Mucosa of rectum (tissue), 2 donors: ENCODE measurements at regions not wholly inside any gene's neighbourhood (a gene's known extent, or its start where the extent isn't known, plus 50 kb on each side); places are given as distances from the start of the nearest gene placed in this dataset.

Experiments used
- H3K27ac ChIP-seq, 2 donors: one replicate each; pipeline ENCODE4 v1.7.0; 2013; ENCODE audit warnings: inconsistent platforms in 2 of 2, low read depth in 2 of 2, low read length in 2 of 2
- H3K27me3 ChIP-seq, 2 donors: one replicate each; pipeline ENCODE4 v1.7.0; 2013; ENCODE audit warnings: low read length in 2 of 2; ENCODE audit not compliant: control insufficient read depth in 2 of 2, insufficient read depth in 2 of 2
- H3K36me3 ChIP-seq, 2 donors: one replicate each; pipeline ENCODE4 v1.7.0; 2013; ENCODE audit warnings: low read length in 2 of 2; ENCODE audit not compliant: control insufficient read depth in 2 of 2, insufficient read depth in 2 of 2
- H3K4me1 ChIP-seq, 2 donors: one replicate each; pipeline ENCODE4 v1.7.0; 2013; ENCODE audit warnings: low read length in 2 of 2, mild to moderate bottlenecking in 1 of 2; ENCODE audit not compliant: control insufficient read depth in 2 of 2, insufficient read depth in 2 of 2
- H3K4me3 ChIP-seq, 2 donors: one replicate each; pipeline ENCODE4 v1.7.0; 2013; ENCODE audit warnings: low read length in 2 of 2
- H3K9ac ChIP-seq, 2 donors: one replicate each; pipeline ENCODE4 v1.7.0; 2013; ENCODE audit warnings: low read length in 2 of 2, low read depth in 1 of 2, mild to moderate bottlenecking in 1 of 2
- H3K9me3 ChIP-seq, 2 donors: one replicate each; pipeline ENCODE4 v1.7.0; 2013; ENCODE audit warnings: low read length in 2 of 2; ENCODE audit not compliant: control insufficient read depth in 2 of 2
- donor health status: healthy.
- donor health status: Normal muscosa, but diverticular disease.

DNA sequence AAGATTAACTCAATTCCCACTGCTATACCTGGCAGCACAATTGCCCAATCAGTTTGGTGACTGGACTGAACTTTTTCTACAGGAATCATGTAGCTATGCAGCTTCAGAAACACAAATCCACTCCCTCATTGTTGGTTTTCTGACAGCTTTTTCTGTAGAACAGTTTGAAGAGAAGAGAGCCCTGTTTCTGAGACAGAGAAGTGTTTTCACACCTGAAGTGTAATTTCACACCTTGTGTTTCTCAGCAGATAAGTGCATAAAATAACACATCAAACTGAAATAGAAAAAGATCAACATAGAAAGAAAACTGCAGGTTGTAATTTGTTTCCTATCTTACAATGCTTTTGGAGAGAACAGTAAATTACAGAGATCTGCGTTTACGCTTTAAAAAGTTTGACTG lies 335.6 kb downstream of the SNAPC1 start:
- no peaks in the 10 kb centered on the region for H3K9me3 ChIP-seq
- H3K36me3 ChIP-seq, result no peaks in the 10 kb centered on the region
- H3K27ac ChIP-seq, result no peak overlapping the region
- H3K4me1 ChIP-seq, result no peaks in the 10 kb centered on the region
- no peaks in the 10 kb centered on the region for H3K27me3 ChIP-seq
- no peak overlapping the region for H3K4me3 ChIP-seq
- no peak overlapping the region for H3K9ac ChIP-seq

- no peak overlapping the region for H3K9ac ChIP-seq
- H3K36me3 ChIP-seq, result no peaks in the 10 kb centered on the region
- no peak overlapping the region for H3K4me3 ChIP-seq
- H3K9me3 ChIP-seq, result no peaks in the 10 kb centered on the region
- H3K27me3 ChIP-seq, result no peaks in the 10 kb centered on the region
- no peak overlapping the region for H3K27ac ChIP-seq
- H3K4me1 ChIP-seq, result no peaks in the 10 kb centered on the region
Measured at GRCh38 chr14:62098357-62098756, 336.1 kb downstream of the SNAPC1 start.

GRCh38 chr14:62099091-62099490 lies 336.9 kb downstream of the SNAPC1 start:
- H3K27ac ChIP-seq, result no peak overlapping the region

DNA sequence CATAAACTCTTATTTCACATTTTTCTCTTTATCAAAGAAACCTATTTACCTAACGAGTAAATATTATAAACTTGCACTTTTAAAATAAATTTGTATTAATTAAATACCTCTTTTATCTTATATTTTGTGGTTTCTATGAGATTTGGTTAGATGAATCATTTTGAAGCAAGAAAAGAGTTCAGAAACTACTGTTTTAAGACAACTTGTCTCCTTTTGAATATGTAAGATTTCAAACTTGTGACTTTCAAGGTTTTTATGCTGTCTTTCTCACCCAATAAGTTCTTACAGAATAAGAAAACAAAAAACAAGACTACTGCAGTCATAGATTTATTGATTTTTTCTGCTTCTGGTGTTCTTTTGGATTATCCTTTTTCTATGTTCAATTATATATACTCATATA lies 339.0 kb downstream of the SNAPC1 start:
- Histone ChIP-seq H3K9me3 (no peaks in the 10 kb centered on the region), H3K36me3 (no peaks in the 10 kb centered on the region), H3K27me3 (no peaks in the 10 kb centered on the region), H3K27ac (no peak overlapping the region), H3K4me1 (no peaks in the 10 kb centered on the region), H3K4me3 (no peak overlapping the region), H3K9ac (no peak overlapping the region)

More at GRCh38 chr14:62099091-62099490, 336.9 kb downstream of the SNAPC1 start:
- H3K27me3 ChIP-seq, result no peaks in the 10 kb centered on the region
- H3K9ac ChIP-seq, result no peak overlapping the region
- H3K4me1 ChIP-seq, result no peaks in the 10 kb centered on the region
- no peaks in the 10 kb centered on the region for H3K9me3 ChIP-seq
- no peaks in the 10 kb centered on the region for H3K36me3 ChIP-seq
- no peak overlapping the region for H3K4me3 ChIP-seq

DNA sequence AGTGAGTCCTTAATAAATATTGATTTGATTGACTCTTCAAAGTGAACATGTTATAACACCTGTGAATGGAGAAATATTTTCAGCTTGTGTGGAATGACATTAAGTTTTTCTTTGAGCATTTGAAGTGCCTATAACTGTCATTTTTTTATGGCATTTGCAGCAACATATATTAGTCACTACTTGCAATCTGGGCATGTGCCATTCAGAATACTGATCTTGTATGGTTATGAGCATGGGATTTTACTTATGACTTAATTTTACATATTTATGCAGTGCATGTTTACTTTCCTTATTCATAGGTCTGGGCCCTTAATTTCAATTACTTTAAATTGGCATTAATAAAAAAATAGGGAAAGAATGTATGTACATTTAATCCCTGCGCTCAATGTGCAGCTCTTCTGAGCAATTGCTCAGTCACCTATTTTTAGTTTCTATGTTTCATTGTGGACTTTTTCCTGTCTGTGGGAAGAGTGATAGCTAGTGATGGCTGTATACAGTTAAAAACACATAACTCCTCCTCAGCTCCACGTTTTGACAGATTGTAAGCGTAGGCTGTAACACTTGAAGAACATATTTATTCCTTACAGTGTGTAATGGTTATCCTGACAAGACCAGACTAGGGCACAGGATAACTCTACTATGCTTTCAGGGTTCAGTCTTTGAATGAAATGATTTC lies 339.6 kb downstream of the SNAPC1 start:
- no peaks in the 10 kb centered on the region for H3K4me1 ChIP-seq
- H3K4me3 ChIP-seq, result no peak overlapping the region
- H3K27me3 ChIP-seq, result no peaks in the 10 kb centered on the region
- no peak overlapping the region for H3K27ac ChIP-seq
- H3K9me3 ChIP-seq, result no peaks in the 10 kb centered on the region
- H3K36me3 ChIP-seq, result no peaks in the 10 kb centered on the region
- no peak overlapping the region for H3K9ac ChIP-seq

GRCh38 chr14:62102349-62102725 lies 340.1 kb downstream of the SNAPC1 start:
- no peaks in the 10 kb centered on the region for H3K36me3 ChIP-seq
- no peak overlapping the region for H3K9ac ChIP-seq
- H3K4me3 ChIP-seq, result no peak overlapping the region
- no peaks in the 10 kb centered on the region for H3K4me1 ChIP-seq
- H3K27ac ChIP-seq, result no peak overlapping the region
- no peaks in the 10 kb centered on the region for H3K9me3 ChIP-seq
- no peaks in the 10 kb centered on the region for H3K27me3 ChIP-seq

DNA sequence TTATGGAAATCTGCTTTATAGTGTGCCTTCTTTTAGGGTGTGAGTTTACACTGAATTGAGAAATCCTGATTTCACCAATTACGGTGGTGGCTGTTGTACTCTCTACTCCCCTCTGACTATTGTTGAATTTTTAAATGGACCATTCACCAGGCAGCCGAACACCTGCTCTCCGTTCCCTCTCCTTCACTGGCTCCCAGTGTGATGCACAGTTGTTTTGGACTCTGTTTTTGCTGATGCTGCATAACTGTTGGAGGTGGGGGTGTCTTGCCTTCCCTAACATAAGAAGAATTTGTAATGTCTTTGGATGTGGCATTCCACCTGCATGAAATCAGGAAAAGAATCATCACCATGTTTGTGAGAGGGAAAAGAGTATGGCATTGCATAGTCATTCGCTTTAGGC lies 341.2 kb downstream of the SNAPC1 start:
- no peak overlapping the region for H3K9ac ChIP-seq
- H3K4me1 ChIP-seq, result no peaks in the 10 kb centered on the region
- no peak overlapping the region for H3K27ac ChIP-seq
- H3K4me3 ChIP-seq, result no peak overlapping the region
- H3K27me3 ChIP-seq, result no peaks in the 10 kb centered on the region
- no peaks in the 10 kb centered on the region for H3K9me3 ChIP-seq
- no peaks in the 10 kb centered on the region for H3K36me3 ChIP-seq

GRCh38 chr14:62110941-62111340 lies 348.7 kb downstream of the SNAPC1 start:
- H3K9ac ChIP-seq, result no peak overlapping the region
- H3K9me3 ChIP-seq, result no peaks in the 10 kb centered on the region
- no peaks in the 10 kb centered on the region for H3K36me3 ChIP-seq
- H3K4me3 ChIP-seq, result no peak overlapping the region
- no peaks in the 10 kb centered on the region for H3K4me1 ChIP-seq
- peaks cover 0 to 5% of the 10 kb centered on the region in 2 donors for H3K27me3 ChIP-seq
- no peak overlapping the region for H3K27ac ChIP-seq

GRCh38 chr14:62117010-62117750 lies 355.0 kb downstream of the SNAPC1 start:
- Histone ChIP-seq H3K4me3 (peak overlapping the region; percentile 26 to 29), H3K9me3 (no peaks in the 10 kb centered on the region), H3K27me3 (peaks cover 19 to 23% of the 10 kb centered on the region in 2 donors), H3K9ac (no peak overlapping the region), H3K27ac (no peak overlapping the region), H3K4me1 (no peaks in the 10 kb centered on the region), H3K36me3 (no peaks in the 10 kb centered on the region)

DNA sequence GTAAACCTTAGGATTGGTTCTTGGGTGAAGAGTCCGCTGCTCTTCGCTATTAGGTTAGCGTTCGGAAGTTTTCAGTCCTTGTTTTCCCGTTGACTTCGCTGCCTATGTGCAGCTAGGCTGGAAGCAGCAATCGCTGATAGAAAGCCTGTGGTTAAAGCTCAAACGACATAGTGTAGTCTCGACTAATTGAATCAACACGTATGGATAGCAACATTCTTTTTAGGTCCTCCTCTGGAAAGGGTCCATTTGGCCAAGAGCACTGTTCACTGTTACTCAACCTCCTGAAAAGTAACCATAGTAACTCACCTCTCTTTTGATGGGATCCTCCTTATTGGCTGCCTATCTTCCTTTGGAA lies 355.5 kb downstream of the SNAPC1 start:
- H3K36me3 ChIP-seq, result no peaks in the 10 kb centered on the region
- H3K27me3 ChIP-seq, result peaks cover 19 to 23% of the 10 kb centered on the region in 2 donors
- H3K4me1 ChIP-seq, result no peaks in the 10 kb centered on the region
- H3K4me3 ChIP-seq, result peak overlapping the region in 1 of 2 donors; percentile 29
- no peak overlapping the region for H3K9ac ChIP-seq
- H3K9me3 ChIP-seq, result no peaks in the 10 kb centered on the region
- H3K27ac ChIP-seq, result no peak overlapping the region
